Loucy (cell line): ENCODE measurements at regions not wholly inside any gene's neighbourhood (a gene's known extent, or its start where the extent isn't known, plus 50 kb on each side); places are given as distances from the start of the nearest gene placed in this dataset.

Experiments used
- H2AFZ ChIP-seq: fragments of 200-600 bp; sonication (generic); 2 replicates; pipeline ENCODE4 v1.6.0; 2016; ENCODE audit warnings: antibody characterized with exemption, mild to moderate bottlenecking, low read length, moderate library complexity
- H3F3A ChIP-seq: fragments of 200-600 bp; 2 replicates; pipeline ENCODE4 v1.6.0; 2016; ENCODE audit warnings: antibody characterized with exemption, low read depth, mild to moderate bottlenecking
- H3K27me3 ChIP-seq: fragments of 200-600 bp; sonication (generic); 2 replicates; pipeline ENCODE4 v1.6.1; 2014; ENCODE audit warnings: low read length, mild to moderate bottlenecking; ENCODE audit not compliant: insufficient read depth, poor library complexity, severe bottlenecking
- H3K36me3 ChIP-seq: fragments of 200-600 bp; sonication (generic); 2 replicates; pipeline ENCODE4 v1.6.1; 2016; ENCODE audit warnings: low read length; ENCODE audit not compliant: insufficient read depth
- H3K4me1 ChIP-seq: fragments of 200-600 bp; sonication (generic); 2 replicates; pipeline ENCODE4 v1.5.1; 2014; ENCODE audit warnings: low read length, mild to moderate bottlenecking; ENCODE audit not compliant: insufficient read depth, poor library complexity, severe bottlenecking
- H3K4me2 ChIP-seq: fragments of 200-600 bp; sonication (generic); 2 replicates; pipeline ENCODE4 v1.6.0; 2014; ENCODE audit warnings: antibody characterized with exemption, low read length, low read depth, mild to moderate bottlenecking; ENCODE audit not compliant: poor library complexity, severe bottlenecking
- H3K4me3 ChIP-seq: fragments of 200-600 bp; sonication (generic); 2 replicates; pipeline ENCODE4 v1.5.1; 2014; ENCODE audit warnings: low read length, mild to moderate bottlenecking, mixed read lengths; ENCODE audit not compliant: poor library complexity, severe bottlenecking
- H3K79me2 ChIP-seq: fragments of 200-600 bp; sonication (generic); 2 replicates; pipeline ENCODE4 v1.6.1; 2014; ENCODE audit warnings: low read length; ENCODE audit not compliant: insufficient read depth
- H3K9ac ChIP-seq: fragments of 200-600 bp; sonication (generic); 2 replicates; pipeline ENCODE4 v1.6.0; 2014; ENCODE audit warnings: mild to moderate bottlenecking, low read depth, low read length, moderate library complexity; ENCODE audit not compliant: poor library complexity, severe bottlenecking
- H3K9me2 ChIP-seq: fragments of 200-600 bp; sonication (generic); replicated peaks from 2 replicates; pipeline ENCODE4 v1.6.1; 2016; ENCODE audit warnings: low read depth, low read length, mixed read lengths
- H3K9me3 ChIP-seq: fragments of 200-600 bp; sonication (generic); 2 replicates; pipeline ENCODE4 v1.6.1; 2014; ENCODE audit warnings: mild to moderate bottlenecking, antibody characterized with exemption, low read length, low read depth; ENCODE audit not compliant: insufficient read depth
- H4K20me1 ChIP-seq: fragments of 200-600 bp; sonication (generic); 2 replicates; pipeline ENCODE4 v1.6.0; 2014; ENCODE audit warnings: antibody characterized with exemption, low read length, mild to moderate bottlenecking; ENCODE audit not compliant: insufficient read depth, poor library complexity, severe bottlenecking
- EZH2phosphoT487 ChIP-seq: fragments of 200-600 bp; IDR thresholded peaks from 2 replicates; pipeline ENCODE4 v1.6.1; 2018; ENCODE audit warnings: antibody characterized with exemption, mild to moderate bottlenecking, moderate library complexity, borderline replicate concordance
- TF ChIP-seq, protein P1 (sequence below): fragments of 200-600 bp; sonication (generic); conservative IDR thresholded peaks from 2 replicates; pipeline ENCODE4 v1.5.1; 2014; ENCODE audit warnings: mild to moderate bottlenecking, antibody characterized with exemption, low read length

GRCh38 chr10:117612113-117612512 is 69.6 kb downstream of the EMX2 start:
- Histone ChIP-seq H3F3A (no peaks in the 10 kb centered on the region), H3K79me2 (no peaks in the 10 kb centered on the region), H3K4me2 (no peak overlapping the region), H3K4me3 (no peak overlapping the region), H2AFZ (no peak overlapping the region), H3K9me2 (no peaks in the 10 kb centered on the region), H3K9me3 (no peaks in the 10 kb centered on the region), H4K20me1 (no peaks in the 10 kb centered on the region), H3K27me3 (no peaks in the 10 kb centered on the region), H3K4me1 (no peaks in the 10 kb centered on the region), H3K36me3 (no peaks in the 10 kb centered on the region), H3K9ac (no peak overlapping the region)
- no peak for TF ChIP-seq EZH2phosphoT487
- TF ChIP-seq, protein P1, sequence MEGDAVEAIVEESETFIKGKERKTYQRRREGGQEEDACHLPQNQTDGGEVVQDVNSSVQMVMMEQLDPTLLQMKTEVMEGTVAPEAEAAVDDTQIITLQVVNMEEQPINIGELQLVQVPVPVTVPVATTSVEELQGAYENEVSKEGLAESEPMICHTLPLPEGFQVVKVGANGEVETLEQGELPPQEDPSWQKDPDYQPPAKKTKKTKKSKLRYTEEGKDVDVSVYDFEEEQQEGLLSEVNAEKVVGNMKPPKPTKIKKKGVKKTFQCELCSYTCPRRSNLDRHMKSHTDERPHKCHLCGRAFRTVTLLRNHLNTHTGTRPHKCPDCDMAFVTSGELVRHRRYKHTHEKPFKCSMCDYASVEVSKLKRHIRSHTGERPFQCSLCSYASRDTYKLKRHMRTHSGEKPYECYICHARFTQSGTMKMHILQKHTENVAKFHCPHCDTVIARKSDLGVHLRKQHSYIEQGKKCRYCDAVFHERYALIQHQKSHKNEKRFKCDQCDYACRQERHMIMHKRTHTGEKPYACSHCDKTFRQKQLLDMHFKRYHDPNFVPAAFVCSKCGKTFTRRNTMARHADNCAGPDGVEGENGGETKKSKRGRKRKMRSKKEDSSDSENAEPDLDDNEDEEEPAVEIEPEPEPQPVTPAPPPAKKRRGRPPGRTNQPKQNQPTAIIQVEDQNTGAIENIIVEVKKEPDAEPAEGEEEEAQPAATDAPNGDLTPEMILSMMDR, result no peak

DNA sequence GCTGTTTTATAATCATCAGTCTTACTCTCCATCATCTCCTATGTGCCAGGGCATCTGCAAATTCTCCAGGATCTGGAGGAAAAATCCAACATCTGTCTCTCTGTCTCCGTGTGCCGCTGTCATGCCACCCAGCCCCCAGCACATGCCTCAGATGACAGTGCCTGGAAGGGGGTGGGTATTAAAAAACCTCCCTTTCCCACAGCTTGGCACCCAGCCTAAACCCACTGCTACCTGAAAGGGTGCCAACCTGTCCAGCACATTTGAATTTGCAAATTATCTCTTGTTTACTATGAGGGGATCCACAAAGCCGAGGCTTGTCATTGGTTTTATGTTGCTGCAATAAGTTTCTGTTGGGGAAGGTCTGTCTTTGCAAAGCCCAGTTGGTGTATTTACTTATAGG is 73.1 kb downstream of the EMX2 start:
- Histone ChIP-seq H2AFZ (no peak overlapping the region), H4K20me1 (no peaks in the 10 kb centered on the region), H3K4me1 (no peaks in the 10 kb centered on the region), H3F3A (no peaks in the 10 kb centered on the region), H3K9ac (no peak overlapping the region), H3K27me3 (no peaks in the 10 kb centered on the region), H3K79me2 (no peaks in the 10 kb centered on the region), H3K4me3 (no peak overlapping the region), H3K36me3 (no peaks in the 10 kb centered on the region), H3K9me3 (no peaks in the 10 kb centered on the region), H3K9me2 (no peaks in the 10 kb centered on the region), H3K4me2 (no peak overlapping the region)
- TF ChIP-seq, protein P1, result no peak
- no peak for TF ChIP-seq EZH2phosphoT487

DNA sequence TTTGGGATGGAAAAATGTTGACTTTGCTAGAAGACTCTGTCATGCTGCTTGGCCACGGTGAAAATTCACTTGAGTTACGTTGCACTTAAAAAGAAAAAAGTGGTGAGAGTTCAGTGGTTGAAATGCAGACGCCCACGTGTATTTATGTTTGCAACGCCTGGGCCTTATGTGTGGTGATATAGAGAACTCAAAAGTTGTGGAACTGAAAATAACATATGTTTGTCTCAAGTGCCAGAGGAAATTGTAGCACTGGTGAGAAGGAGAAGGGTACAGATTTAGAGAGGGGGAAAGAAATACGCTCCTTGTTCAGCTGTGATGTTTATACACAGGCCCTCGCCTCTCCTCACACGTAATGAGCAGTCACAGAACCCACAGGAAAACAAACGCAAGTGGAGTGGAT is 73.6 kb downstream of the EMX2 start:
- Histone ChIP-seq H3K9me2 (no peaks in the 10 kb centered on the region), H4K20me1 (no peaks in the 10 kb centered on the region), H3K4me3 (no peak overlapping the region), H3K9ac (no peak overlapping the region), H3K79me2 (no peaks in the 10 kb centered on the region), H3K4me1 (no peaks in the 10 kb centered on the region), H3K36me3 (no peaks in the 10 kb centered on the region), H3K9me3 (no peaks in the 10 kb centered on the region), H3F3A (no peaks in the 10 kb centered on the region), H3K27me3 (no peaks in the 10 kb centered on the region), H3K4me2 (no peak overlapping the region), H2AFZ (no peak overlapping the region)
- TF ChIP-seq EZH2phosphoT487, result no peak
- TF ChIP-seq, protein P1, result no peak
